ENCODE measurements at regions not wholly inside any gene's neighbourhood (a gene's known extent, or its start where the extent isn't known, plus 50 kb on each side); places are given as distances from the start of the nearest gene placed in this dataset.

GRCh38 chr4:20367446-20367845, 115.7 kb downstream of the SLIT2 start:
- Histone ChIP-seq H3K27ac (ENCODE audit: extremely low read length, insufficient read depth, low read length) (no peak overlapping the region), H3K9me3 (ENCODE audit: low read length) (no peaks in the 10 kb centered on the region), H3K4me3 (replicated peaks in 1 of 3; ENCODE audit: insufficient read depth in 1 of 3, low read depth in 2 of 3, low read length in 3 of 3) (no peak overlapping the region), H4K20me1 (ENCODE audit: insufficient read depth, low read length) (no peaks in the 10 kb centered on the region), H3K79me2 (ENCODE audit: insufficient read depth, low read length) (no peaks in the 10 kb centered on the region), H3K4me1 (ENCODE audit: insufficient read depth, low read length) (no peaks in the 10 kb centered on the region), H3K9ac (ENCODE audit: insufficient read depth, low read depth, low read length) (no peak overlapping the region), H3K36me3 (replicated peaks in 1 of 2; ENCODE audit: control insufficient read depth in 1 of 2, insufficient read depth in 2 of 2, low read length in 2 of 2) (no peaks in the 10 kb centered on the region), H3K4me2 (ENCODE audit: low read depth, low read length) (no peak overlapping the region), H2AFZ (ENCODE audit: low read length) (no peak overlapping the region), H3K27me3 (ENCODE audit: control insufficient read depth in 1 of 2, insufficient read depth in 2 of 2, low read length in 2 of 2) (no peaks in the 10 kb centered on the region)
- intact Hi-C loops (cut with micrococcal nuclease; ENCODE audit: unreplicated experiment) (no loop called here), in situ Hi-C loops (cut with HindIII; ENCODE audit: extremely low pct_ligation_motif_present, low pct_unique_long_range_greater_than_20kb) (no loop called here)
- CTCF ChIA-PET (ENCODE audit: low intra/inter-chr PET ratio, low total read pairs): no interaction called here
- BruUV-seq (replicated peaks): no TSS peak
- no peak for FAIRE-seq
- POLR2A ChIA-PET: no interaction called here
- no peak for ATAC-seq
- WGBS (ENCODE audit: low lambda C conversion rate): 9% methylated on average over 1 of the region's 1 CpG
- no peak for DNase-seq (ENCODE audit: low spot score)
- TF ChIP-seq NR2F1 (CRISPR knock-in tag; IDR thresholded peaks at IDR 0.05): no peak
- TF ChIP-seq ZBTB44 (CRISPR knock-in tag; IDR thresholded peaks at IDR 0.05): no peak
- TF ChIP-seq ZNF740 (CRISPR knock-in tag; IDR thresholded peaks at IDR 0.05): no peak

- DNase-seq (ENCODE audit: low spot score) (no peak), ATAC-seq (no peak), FAIRE-seq (no peak)
- TF ChIP-seq ETV5 (CRISPR knock-in tag; IDR thresholded peaks at IDR 0.05; ENCODE audit: borderline replicate concordance) (no peak), MXD1 (CRISPR knock-in tag; IDR thresholded peaks at IDR 0.05) (no peak), TGIF2 (CRISPR knock-in tag; IDR thresholded peaks at IDR 0.05) (no peak), SP2 (CRISPR knock-in tag; IDR thresholded peaks at IDR 0.05) (no peak), ZFP62 (CRISPR knock-in tag; IDR thresholded peaks at IDR 0.05) (no peak), ZNF546 (CRISPR knock-in tag; conservative IDR thresholded peaks at IDR 0.05) (no peak), FOXO4 (CRISPR knock-in tag; conservative IDR thresholded peaks at IDR 0.05) (no peak), ZSCAN20 (CRISPR knock-in tag; IDR thresholded peaks at IDR 0.05; ENCODE audit: borderline replicate concordance) (no peak), RARA (CRISPR knock-in tag; IDR thresholded peaks at IDR 0.05) (no peak), ZNF629 (CRISPR knock-in tag; conservative IDR thresholded peaks at IDR 0.05) (no peak), ZBTB25 (CRISPR knock-in tag; IDR thresholded peaks at IDR 0.05) (no peak)
- ChIA-PET POLR2A (no interaction called here), CTCF (ENCODE audit: low intra/inter-chr PET ratio, low total read pairs) (no interaction called here)
- Histone ChIP-seq H3K4me1 (ENCODE audit: insufficient read depth, low read length) (no peaks in the 10 kb centered on the region), H3K27ac (ENCODE audit: extremely low read length, insufficient read depth, low read length) (no peak overlapping the region), H3K79me2 (ENCODE audit: insufficient read depth, low read length) (no peaks in the 10 kb centered on the region), H3K36me3 (replicated peaks in 1 of 2; ENCODE audit: control insufficient read depth in 1 of 2, insufficient read depth in 2 of 2, low read length in 2 of 2) (no peaks in the 10 kb centered on the region), H2AFZ (ENCODE audit: low read length) (no peak overlapping the region), H3K9me3 (ENCODE audit: low read length) (no peaks in the 10 kb centered on the region), H3K9ac (ENCODE audit: insufficient read depth, low read depth, low read length) (no peak overlapping the region), H3K4me3 (replicated peaks in 1 of 3; ENCODE audit: insufficient read depth in 1 of 3, low read depth in 2 of 3, low read length in 3 of 3) (no peak overlapping the region), H3K4me2 (ENCODE audit: low read depth, low read length) (no peak overlapping the region), H3K27me3 (ENCODE audit: control insufficient read depth in 1 of 2, insufficient read depth in 2 of 2, low read length in 2 of 2) (no peaks in the 10 kb centered on the region), H4K20me1 (ENCODE audit: insufficient read depth, low read length) (no peaks in the 10 kb centered on the region)
- in situ Hi-C loops (cut with HindIII; ENCODE audit: extremely low pct_ligation_motif_present, low pct_unique_long_range_greater_than_20kb) (no loop called here), intact Hi-C loops (cut with micrococcal nuclease; ENCODE audit: unreplicated experiment) (no loop called here)
- 7% methylated on average over 1 of the region's 1 CpG for WGBS (ENCODE audit: low lambda C conversion rate)
- no TSS peak for BruUV-seq (replicated peaks)
These were observed 117.2 kb downstream of the SLIT2 start for GRCh38 chr4:20368926-20369325.
